Activated naive CD8-positive, alpha-beta T cell treated with anti-CD3 and anti-CD28 coated beads, Interleukin-2, amount 50 U/mL, for 24 hours (primary cell): ENCODE measurements at regions not wholly inside any gene's neighbourhood (a gene's known extent, or its start where the extent isn't known, plus 50 kb on each side); places are given as distances from the start of the nearest gene placed in this dataset.

ENCODE experiments used
- ATAC-seq: fragments of 150-1000 bp; cut with Tn5 transposase; one replicate; pipeline ENCODE4 v1.10.0; 2021
- DNase-seq: peaks from one replicate; pipeline ENCODE4 v3.0.0; 2021
- H3K27ac Mint-ChIP-seq: one replicate; pipeline ENCODE4 v1.8.0; 2021; ENCODE audit warnings: mild to moderate bottlenecking, mixed read lengths
- H3K27me3 Mint-ChIP-seq: one replicate; pipeline ENCODE4 v1.8.0; 2021; ENCODE audit warnings: mixed read lengths
- H3K36me3 Mint-ChIP-seq: one replicate; pipeline ENCODE4 v1.8.0; 2021; ENCODE audit warnings: low read depth, mixed read lengths
- H3K4me1 Mint-ChIP-seq: one replicate; pipeline ENCODE4 v1.8.0; 2021; ENCODE audit warnings: mixed read lengths
- H3K4me3 Mint-ChIP-seq: one replicate; pipeline ENCODE4 v1.8.0; 2021; ENCODE audit warnings: mild to moderate bottlenecking, moderate library complexity, mixed read lengths
- H3K9me3 Mint-ChIP-seq: one replicate; pipeline ENCODE4 v1.8.0; 2021; ENCODE audit warnings: mixed read lengths

DNA sequence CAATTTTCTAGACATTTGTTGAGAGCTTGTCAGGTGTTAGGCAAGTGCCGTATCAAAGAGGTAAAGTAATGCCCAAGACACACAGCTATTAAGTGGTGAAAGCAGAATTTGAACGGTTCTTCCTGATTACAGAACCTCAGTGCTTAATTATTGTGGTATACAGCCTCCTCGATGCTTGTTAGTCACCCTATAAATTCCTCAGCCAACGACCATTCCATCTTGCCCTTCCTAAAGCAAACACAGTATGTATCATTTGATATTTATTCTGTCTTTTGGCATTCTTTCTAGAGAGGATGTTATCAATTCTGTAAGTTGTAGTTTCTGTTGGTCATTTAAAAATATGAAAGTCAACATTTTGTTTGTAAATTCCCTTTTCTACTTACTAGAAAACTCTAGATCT is 297.8 kb upstream of the BMP2 start:
- Mint-ChIP-seq H3K36me3 (no peaks in the 10 kb centered on the region), H3K9me3 (no peaks in the 10 kb centered on the region), H3K27ac (no peak overlapping the region), H3K27me3 (no peaks in the 10 kb centered on the region), H3K4me3 (no peak overlapping the region), H3K4me1 (no peaks in the 10 kb centered on the region)
- no peak for ATAC-seq
- no peak for DNase-seq

- H3K4me3 Mint-ChIP-seq = no peak overlapping the region
- no peak overlapping the region for H3K27ac Mint-ChIP-seq
- no peaks in the 10 kb centered on the region for H3K4me1 Mint-ChIP-seq
- ATAC-seq (no peak), DNase-seq (no peak)
- no peaks in the 10 kb centered on the region for H3K36me3 Mint-ChIP-seq
- no peaks in the 10 kb centered on the region for H3K9me3 Mint-ChIP-seq
- no peaks in the 10 kb centered on the region for H3K27me3 Mint-ChIP-seq
Observed at GRCh38 chr20:6468423-6469116, 298.9 kb upstream of the BMP2 start.

DNA sequence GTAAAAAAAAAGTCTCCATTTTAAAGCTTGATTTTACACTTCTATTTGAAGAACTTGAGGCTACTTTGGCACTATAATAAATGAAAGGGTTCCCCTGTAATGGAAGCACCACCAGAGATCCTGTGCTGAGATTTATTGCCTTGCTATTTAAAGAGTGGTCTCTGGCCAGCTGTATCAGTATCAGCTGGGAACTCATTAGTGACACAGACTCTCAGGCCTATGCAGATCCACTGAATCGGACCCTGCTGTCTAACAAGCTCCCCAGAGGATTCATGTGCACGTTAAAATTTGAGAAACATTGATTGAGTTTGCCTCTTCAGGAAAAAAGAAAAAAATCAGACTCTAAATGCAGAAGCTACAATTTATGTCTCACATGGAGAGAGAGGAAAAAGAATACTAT is 299.9 kb upstream of the BMP2 start:
- Mint-ChIP-seq H3K27ac (no peak overlapping the region), H3K9me3 (no peaks in the 10 kb centered on the region), H3K27me3 (no peaks in the 10 kb centered on the region), H3K4me1 (no peaks in the 10 kb centered on the region), H3K36me3 (no peaks in the 10 kb centered on the region), H3K4me3 (no peak overlapping the region)
- DNase-seq (no peak), ATAC-seq (no peak)

DNA sequence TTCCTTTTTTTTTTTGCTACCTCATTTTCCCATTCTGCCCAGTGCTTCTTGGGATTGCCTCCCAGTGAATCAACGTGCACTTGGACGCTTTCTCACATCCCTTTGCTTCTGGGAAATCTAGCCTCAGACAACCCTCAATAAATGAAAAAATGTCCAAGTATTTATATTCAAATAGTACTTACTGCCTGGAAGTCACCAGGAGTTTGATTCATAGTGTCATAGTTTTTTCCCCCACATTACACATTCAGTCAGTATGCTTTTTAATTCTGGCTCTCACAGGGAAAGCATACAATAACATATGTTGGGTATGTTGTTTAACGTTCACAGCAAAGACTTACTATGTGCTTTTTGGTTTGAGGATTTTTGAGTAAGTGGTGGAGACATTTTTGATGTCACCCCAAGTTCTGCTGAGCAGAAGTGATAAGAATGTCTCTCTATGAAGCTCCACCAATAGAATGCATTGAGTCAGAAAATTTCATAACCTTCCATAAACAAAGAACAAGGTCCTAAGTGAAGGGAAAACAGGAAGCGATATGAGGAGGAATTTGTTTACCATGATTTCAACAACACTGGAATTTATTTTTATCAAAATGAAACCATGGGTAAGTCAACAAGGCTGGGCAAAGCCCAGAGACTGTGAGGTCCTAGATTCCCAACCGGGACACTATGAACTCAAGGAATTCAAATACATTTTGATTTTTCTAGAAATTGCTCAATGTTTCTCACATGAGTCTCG is 301.2 kb upstream of the BMP2 start:
- Mint-ChIP-seq H3K4me1 (no peaks in the 10 kb centered on the region), H3K36me3 (no peaks in the 10 kb centered on the region), H3K27me3 (no peaks in the 10 kb centered on the region), H3K27ac (no peak overlapping the region), H3K4me3 (no peak overlapping the region), H3K9me3 (no peaks in the 10 kb centered on the region)
- ATAC-seq = no peak
- no peak for DNase-seq

- Mint-ChIP-seq H3K4me1 (no peaks in the 10 kb centered on the region), H3K36me3 (no peaks in the 10 kb centered on the region), H3K9me3 (peaks cover 3% of the 10 kb centered on the region), H3K4me3 (no peak overlapping the region), H3K27me3 (peaks cover 2% of the 10 kb centered on the region), H3K27ac (no peak overlapping the region)
- ATAC-seq (no peak), DNase-seq (no peak)
Observed at GRCh38 chr20:6450841-6451240, 316.6 kb upstream of the BMP2 start.

DNA sequence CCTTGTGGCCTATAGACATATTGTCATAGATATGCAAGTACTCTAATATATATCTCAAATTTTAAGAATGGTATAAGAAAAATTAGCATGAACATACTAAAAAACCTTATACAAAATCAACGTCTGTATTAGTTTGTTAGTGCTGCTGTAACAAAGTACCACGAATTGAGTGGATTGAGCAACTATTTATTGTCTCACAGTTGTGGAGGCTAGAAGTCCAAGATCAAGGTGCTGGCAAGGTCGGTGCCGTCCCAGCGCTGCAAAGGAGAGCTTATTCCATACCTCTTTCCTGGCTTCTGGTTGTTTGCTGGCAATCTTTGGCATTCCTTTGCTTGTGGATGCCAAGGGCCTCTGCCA is 317.6 kb upstream of the FERMT1 start:
- Mint-ChIP-seq H3K27ac (no peak overlapping the region), H3K4me1 (no peaks in the 10 kb centered on the region), H3K27me3 (no peaks in the 10 kb centered on the region), H3K9me3 (no peaks in the 10 kb centered on the region), H3K4me3 (no peak overlapping the region), H3K36me3 (no peaks in the 10 kb centered on the region)
- ATAC-seq (no peak), DNase-seq (no peak)

DNA sequence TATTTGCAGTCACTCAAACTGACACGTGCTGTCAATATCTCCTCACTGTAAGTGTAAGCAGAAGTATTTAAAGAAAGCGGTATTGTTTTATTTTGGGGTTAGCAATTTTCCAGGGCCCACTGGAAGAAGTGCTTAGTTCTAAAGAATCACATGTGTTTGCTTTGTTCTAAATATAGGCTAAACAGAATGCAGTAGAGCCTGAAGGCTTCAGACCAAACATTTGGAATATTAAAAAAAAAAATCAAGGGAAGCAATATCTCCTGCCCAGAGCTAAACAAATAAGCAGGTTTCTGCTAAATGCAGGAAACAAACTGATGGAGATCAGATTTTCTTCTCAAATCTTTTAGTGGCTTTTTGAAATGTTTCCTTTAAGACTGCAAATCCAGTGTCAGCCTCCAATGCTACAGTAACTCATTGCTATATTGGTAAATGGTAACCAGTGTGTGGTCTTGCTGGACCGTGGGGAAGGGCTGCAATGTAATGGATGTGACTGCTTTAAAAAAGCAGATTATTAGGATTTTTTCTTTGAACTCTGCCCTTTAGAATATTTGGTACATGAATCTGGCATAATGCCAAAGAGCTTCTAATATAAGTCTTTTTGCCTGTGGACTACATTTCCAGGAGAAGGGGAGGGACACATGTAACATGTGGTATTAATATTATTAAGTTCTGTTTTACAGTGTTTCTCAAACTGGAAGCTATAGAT is 317.1 kb upstream of the FERMT1 start:
- ATAC-seq (no peak), DNase-seq (no peak)
- H3K27me3 Mint-ChIP-seq = no peaks in the 10 kb centered on the region
- H3K4me3 Mint-ChIP-seq = no peak overlapping the region
- H3K36me3 Mint-ChIP-seq = no peaks in the 10 kb centered on the region
- no peak overlapping the region for H3K27ac Mint-ChIP-seq
- H3K4me1 Mint-ChIP-seq = no peaks in the 10 kb centered on the region
- H3K9me3 Mint-ChIP-seq = no peaks in the 10 kb centered on the region

DNA sequence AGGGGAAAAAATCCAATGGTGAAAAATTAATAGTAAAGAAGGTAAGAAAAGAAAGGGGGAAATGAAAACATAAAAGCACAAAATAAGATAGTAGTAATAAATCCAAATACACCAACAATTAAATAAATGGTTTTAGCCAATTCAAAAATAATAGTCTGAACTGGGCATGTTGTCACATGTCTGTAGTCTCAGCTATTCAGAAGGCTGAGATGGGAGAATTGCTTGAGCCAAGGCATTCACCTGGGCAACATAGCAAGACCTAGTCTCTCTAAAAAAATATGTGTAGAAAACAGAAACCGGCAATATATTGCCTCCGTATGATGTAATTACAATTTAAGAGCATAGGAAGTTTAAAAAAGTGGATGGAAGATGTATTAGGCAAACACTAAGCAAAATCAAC is 311.3 kb upstream of the FERMT1 start:
- Mint-ChIP-seq H3K9me3 (no peaks in the 10 kb centered on the region), H3K27ac (no peak overlapping the region), H3K36me3 (no peaks in the 10 kb centered on the region), H3K27me3 (peaks cover 2% of the 10 kb centered on the region), H3K4me1 (no peaks in the 10 kb centered on the region), H3K4me3 (no peak overlapping the region)
- DNase-seq (no peak), ATAC-seq (no peak)

GRCh38 chr20:6430381-6430780 is 307.6 kb upstream of the FERMT1 start:
- Mint-ChIP-seq H3K4me3 (no peak overlapping the region), H3K9me3 (no peaks in the 10 kb centered on the region), H3K4me1 (no peaks in the 10 kb centered on the region), H3K27me3 (peaks cover 2% of the 10 kb centered on the region), H3K27ac (no peak overlapping the region), H3K36me3 (no peaks in the 10 kb centered on the region)
- DNase-seq = no peak
- no peak for ATAC-seq

DNA sequence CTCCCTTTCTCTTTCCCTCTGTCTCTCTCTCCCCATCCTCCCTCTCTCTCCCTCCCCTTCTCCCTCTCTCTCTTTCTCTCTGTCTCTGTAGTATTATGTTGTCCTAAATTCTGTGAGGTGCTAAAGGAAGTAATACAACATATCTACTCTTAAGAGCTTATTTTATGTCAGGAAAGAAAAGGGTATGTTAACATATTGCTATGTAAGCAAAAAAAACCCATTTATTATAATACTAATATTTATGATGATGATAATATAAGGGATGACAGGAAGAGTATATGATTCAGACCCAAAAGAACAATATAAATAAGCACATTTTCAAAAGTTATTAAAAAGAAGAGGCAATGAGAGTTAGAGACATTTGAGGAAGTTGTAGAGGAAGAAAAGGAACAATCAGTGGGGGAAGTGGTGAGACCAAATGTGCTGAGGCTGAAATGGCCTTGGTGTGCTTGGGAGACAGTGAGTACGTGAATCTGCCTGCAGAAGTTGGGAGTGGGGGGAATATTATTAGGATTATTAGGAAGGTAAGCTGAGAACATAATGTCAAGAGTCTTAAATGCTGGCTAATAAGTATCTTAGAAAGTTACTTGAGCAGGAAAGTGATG is 303.6 kb upstream of the FERMT1 start:
- no peaks in the 10 kb centered on the region for H3K4me1 Mint-ChIP-seq
- peaks cover 2% of the 10 kb centered on the region for H3K27me3 Mint-ChIP-seq
- ATAC-seq (no peak), DNase-seq (no peak)
- H3K27ac Mint-ChIP-seq = no peak overlapping the region
- H3K36me3 Mint-ChIP-seq = no peaks in the 10 kb centered on the region
- H3K4me3 Mint-ChIP-seq = no peak overlapping the region
- no peaks in the 10 kb centered on the region for H3K9me3 Mint-ChIP-seq

DNA sequence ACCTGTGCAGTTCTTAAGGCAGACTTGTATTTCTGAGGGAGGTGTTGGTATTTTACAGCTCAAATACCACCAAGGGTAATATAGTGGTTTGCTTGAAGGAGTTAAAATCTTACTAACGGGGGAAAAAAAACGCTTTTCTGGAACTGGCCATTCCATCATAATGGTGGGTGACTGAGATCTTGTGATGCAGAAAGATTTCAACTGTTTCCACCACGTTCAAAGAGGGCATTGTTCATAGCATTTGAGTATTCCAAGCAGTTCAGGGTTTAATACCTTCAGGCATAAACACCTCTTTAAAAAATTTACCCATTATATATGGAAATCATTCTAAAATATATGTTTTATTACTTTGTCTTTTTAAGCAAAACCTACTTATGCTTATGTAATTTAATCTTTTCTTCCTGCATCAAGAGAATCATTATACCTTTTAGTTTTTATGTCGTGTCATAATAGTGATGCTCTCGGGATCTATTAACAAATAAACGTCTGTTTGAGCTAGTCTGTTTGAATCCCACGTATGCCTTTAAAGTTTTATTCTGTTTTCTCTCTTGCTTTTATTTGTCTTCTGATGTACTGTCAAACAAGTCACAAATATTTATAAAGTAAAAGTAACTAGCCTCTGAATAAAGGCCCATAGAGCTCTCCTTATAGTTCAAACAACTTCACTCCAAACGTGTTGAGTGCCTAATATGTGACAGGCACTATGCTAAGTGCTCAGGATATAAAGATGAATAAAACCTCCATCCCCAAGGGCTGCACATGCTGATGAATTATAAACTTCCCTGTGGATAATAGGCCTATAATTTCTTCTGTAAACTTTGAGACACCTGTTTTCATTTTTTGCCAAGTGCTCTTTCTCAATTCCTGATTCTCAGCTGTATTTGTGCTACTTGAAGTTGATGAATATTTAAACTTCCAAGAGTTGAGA is 298.8 kb upstream of the FERMT1 start:
- ATAC-seq (no peak), DNase-seq (no peak)
- no peaks in the 10 kb centered on the region for H3K36me3 Mint-ChIP-seq
- no peak overlapping the region for H3K4me3 Mint-ChIP-seq
- no peaks in the 10 kb centered on the region for H3K4me1 Mint-ChIP-seq
- no peak overlapping the region for H3K27ac Mint-ChIP-seq
- H3K27me3 Mint-ChIP-seq = no peaks in the 10 kb centered on the region
- no peaks in the 10 kb centered on the region for H3K9me3 Mint-ChIP-seq

DNA sequence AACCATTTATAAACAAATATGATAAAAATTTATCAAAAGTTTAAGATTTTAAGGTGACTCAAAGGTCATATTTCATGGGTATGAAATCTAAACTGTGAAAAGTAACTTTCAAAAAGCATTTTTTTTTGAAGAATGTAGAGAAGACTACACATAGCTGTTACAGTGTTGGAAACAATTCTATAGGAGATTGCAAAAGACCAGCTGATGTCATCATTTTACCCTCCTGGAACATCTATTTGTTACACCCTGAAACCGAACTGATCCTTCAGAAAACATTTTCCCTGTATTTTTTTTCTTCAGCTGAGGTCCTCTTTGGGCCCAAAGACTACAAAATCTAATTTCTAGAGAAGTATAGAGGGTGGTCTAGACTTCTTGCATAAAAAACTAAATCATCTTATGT is 297.5 kb upstream of the FERMT1 start:
- H3K4me3 Mint-ChIP-seq = no peak overlapping the region
- no peak for DNase-seq
- no peaks in the 10 kb centered on the region for H3K9me3 Mint-ChIP-seq
- no peak for ATAC-seq
- H3K36me3 Mint-ChIP-seq = no peaks in the 10 kb centered on the region
- no peak overlapping the region for H3K27ac Mint-ChIP-seq
- H3K4me1 Mint-ChIP-seq = no peaks in the 10 kb centered on the region
- H3K27me3 Mint-ChIP-seq = no peaks in the 10 kb centered on the region

DNA sequence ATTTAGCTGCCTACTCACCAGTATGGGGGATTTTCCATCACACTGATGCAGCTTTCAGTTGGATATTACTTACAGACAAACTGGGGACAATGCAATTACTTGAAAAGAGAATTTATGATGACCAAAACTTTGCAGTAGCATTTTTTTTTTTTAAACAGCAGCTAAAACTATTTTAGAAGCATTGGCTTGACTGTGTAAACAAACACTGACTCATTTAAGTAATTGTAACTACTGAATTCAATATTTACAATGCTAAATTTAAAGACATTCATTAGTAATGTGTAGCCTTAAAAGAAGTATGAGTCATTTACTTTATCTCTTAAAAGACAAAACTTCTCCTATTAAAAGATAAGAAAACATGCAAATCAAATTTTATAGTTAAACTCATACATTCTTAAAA is 295.9 kb upstream of the FERMT1 start:
- DNase-seq (no peak), ATAC-seq (no peak)
- Mint-ChIP-seq H3K4me3 (no peak overlapping the region), H3K36me3 (no peaks in the 10 kb centered on the region), H3K9me3 (no peaks in the 10 kb centered on the region), H3K4me1 (no peaks in the 10 kb centered on the region), H3K27ac (no peak overlapping the region), H3K27me3 (no peaks in the 10 kb centered on the region)

DNA sequence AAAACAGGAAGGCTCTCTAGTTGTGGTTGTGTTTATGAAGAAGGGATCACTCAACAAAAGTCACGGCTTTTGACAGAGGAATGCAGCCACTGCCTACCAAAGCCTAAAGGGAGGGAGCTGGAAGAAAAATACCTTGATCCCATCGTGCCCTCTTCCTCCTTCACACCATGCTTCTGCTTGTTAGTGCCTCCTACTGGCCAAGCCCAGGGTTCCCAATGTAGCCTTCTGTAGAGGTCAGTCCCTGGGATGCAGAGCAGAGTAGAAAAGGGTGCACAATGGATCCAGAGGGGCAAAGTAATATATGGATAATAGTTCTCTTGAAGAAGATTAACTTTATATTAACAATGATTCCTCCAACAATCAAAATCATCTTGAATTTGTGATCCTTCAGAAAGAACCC is 293.5 kb upstream of the FERMT1 start:
- H3K4me3 Mint-ChIP-seq = no peak overlapping the region
- H3K9me3 Mint-ChIP-seq = no peaks in the 10 kb centered on the region
- H3K27me3 Mint-ChIP-seq = no peaks in the 10 kb centered on the region
- ATAC-seq (no peak), DNase-seq (no peak)
- H3K36me3 Mint-ChIP-seq = no peaks in the 10 kb centered on the region
- no peaks in the 10 kb centered on the region for H3K4me1 Mint-ChIP-seq
- no peak overlapping the region for H3K27ac Mint-ChIP-seq
